Esophagus (tissue), 2 donors: ENCODE measurements at regions not wholly inside any gene's neighbourhood (a gene's known extent, or its start where the extent isn't known, plus 50 kb on each side); places are given as distances from the start of the nearest gene placed in this dataset.

Experiments
- H3K27ac ChIP-seq, 2 donors: one replicate each; pipeline ENCODE4 v1.5.1; 2013; ENCODE audit warnings: low read depth in 2 of 2, mild to moderate bottlenecking in 2 of 2, inconsistent platforms in 1 of 2, low read length in 1 of 2, moderate library complexity in 1 of 2
- H3K27me3 ChIP-seq, 2 donors: one replicate each; pipeline ENCODE4 v1.6.1; 2013; ENCODE audit warnings: low read length in 2 of 2, control low read depth in 1 of 2, mild to moderate bottlenecking in 1 of 2; ENCODE audit not compliant: insufficient read depth in 2 of 2, control insufficient read depth in 1 of 2
- H3K36me3 ChIP-seq, 2 donors: one replicate each; pipeline ENCODE4 v1.6.1; 2013; ENCODE audit warnings: low read length in 1 of 2; ENCODE audit not compliant: control insufficient read depth in 2 of 2, insufficient read depth in 2 of 2
- H3K4me1 ChIP-seq, 2 donors: one replicate each; pipeline ENCODE4 v1.6.1; 2013; ENCODE audit warnings: low read length in 1 of 2; ENCODE audit not compliant: control insufficient read depth in 2 of 2, insufficient read depth in 2 of 2
- H3K4me3 ChIP-seq, 2 donors: one replicate each; pipeline ENCODE4 v1.5.1; 2013; ENCODE audit warnings: low read length in 2 of 2, mild to moderate bottlenecking in 2 of 2, low read depth in 1 of 2, moderate library complexity in 1 of 2
- H3K9me3 ChIP-seq, 2 donors: one replicate each; pipeline ENCODE4 v1.6.1; 2013; ENCODE audit warnings: mild to moderate bottlenecking in 2 of 2, low read depth in 1 of 2, low read length in 1 of 2, moderate library complexity in 1 of 2; ENCODE audit not compliant: control insufficient read depth in 2 of 2, insufficient read depth in 1 of 2
- WGBS, 2 donors: extraction: QIAGEN DNeasy Blood & Tissue Kit; methylation state at CpG; one replicate each; pipeline ENCODE4 v1.1.7; 2013; 5-methylcytosine and 5-hydroxymethylcytosine counted together
- donor health status: healthy with polysubstance abuse.
- donor health status: Bipolar disorder and iron deficiency.

- WGBS, 2 donors: 74 to 96% methylated on average over 2 of the region's 2 CpGs
- no peaks in the 10 kb centered on the region for H3K36me3 ChIP-seq
- no peak overlapping the region for H3K27ac ChIP-seq
- no peaks in the 10 kb centered on the region for H3K9me3 ChIP-seq
- H3K4me1 ChIP-seq: no peaks in the 10 kb centered on the region
- H3K27me3 ChIP-seq: peaks cover 0 to 3% of the 10 kb centered on the region in 2 donors
- no peak overlapping the region for H3K4me3 ChIP-seq
These were observed 638.9 kb downstream of the SMARCA1 start for GRCh38 chrX:128884430-128884829.

GRCh38 chrX:128883650-128884049 is 639.6 kb downstream of the SMARCA1 start:
- WGBS, 2 donors: 73 to 92% methylated on average over 3 of the region's 3 CpGs
- no peak overlapping the region for H3K27ac ChIP-seq
- H3K4me3 ChIP-seq: no peak overlapping the region
- H3K27me3 ChIP-seq: peaks cover 0 to 3% of the 10 kb centered on the region in 2 donors
- no peaks in the 10 kb centered on the region for H3K36me3 ChIP-seq
- H3K4me1 ChIP-seq: no peaks in the 10 kb centered on the region
- H3K9me3 ChIP-seq: no peaks in the 10 kb centered on the region

GRCh38 chrX:128870361-128870760 is 652.9 kb downstream of the SMARCA1 start:
- H3K27me3 ChIP-seq: no peaks in the 10 kb centered on the region
- H3K4me3 ChIP-seq: no peak overlapping the region
- H3K4me1 ChIP-seq: no peaks in the 10 kb centered on the region
- no peaks in the 10 kb centered on the region for H3K36me3 ChIP-seq
- no peaks in the 10 kb centered on the region for H3K9me3 ChIP-seq
- no peak overlapping the region for H3K27ac ChIP-seq

GRCh38 chrX:128862557-128862956 is 660.7 kb downstream of the SMARCA1 start:
- Histone ChIP-seq H3K27me3 (no peaks in the 10 kb centered on the region), H3K36me3 (no peaks in the 10 kb centered on the region), H3K9me3 (no peaks in the 10 kb centered on the region), H3K4me3 (no peak overlapping the region), H3K4me1 (no peaks in the 10 kb centered on the region), H3K27ac (no peak overlapping the region)
- WGBS, 2 donors: 73 to 82% methylated on average over 2 of the region's 2 CpGs

GRCh38 chrX:128848374-128848773 is 674.9 kb downstream of the SMARCA1 start:
- no peaks in the 10 kb centered on the region for H3K36me3 ChIP-seq
- H3K4me1 ChIP-seq: no peaks in the 10 kb centered on the region
- H3K4me3 ChIP-seq: no peak overlapping the region
- no peak overlapping the region for H3K27ac ChIP-seq
- no peaks in the 10 kb centered on the region for H3K27me3 ChIP-seq
- 44 to 47% methylated on average over 3 of the region's 3 CpGs for WGBS, 2 donors
- H3K9me3 ChIP-seq: no peaks in the 10 kb centered on the region

GRCh38 chrX:128846385-128846784 is 676.9 kb downstream of the SMARCA1 start:
- no peaks in the 10 kb centered on the region for H3K4me1 ChIP-seq
- H3K27me3 ChIP-seq: no peaks in the 10 kb centered on the region
- no peaks in the 10 kb centered on the region for H3K9me3 ChIP-seq
- no peaks in the 10 kb centered on the region for H3K36me3 ChIP-seq
- 67 to 78% methylated on average over 3 of the region's 3 CpGs for WGBS, 2 donors
- no peak overlapping the region for H3K27ac ChIP-seq
- no peak overlapping the region for H3K4me3 ChIP-seq

- no peaks in the 10 kb centered on the region for H3K27me3 ChIP-seq
- H3K4me3 ChIP-seq: no peak overlapping the region
- 79 to 93% methylated on average over 5 of the region's 5 CpGs for WGBS, 2 donors
- H3K27ac ChIP-seq: no peak overlapping the region
- H3K36me3 ChIP-seq: no peaks in the 10 kb centered on the region
- H3K4me1 ChIP-seq: no peaks in the 10 kb centered on the region
- H3K9me3 ChIP-seq: no peaks in the 10 kb centered on the region
These were observed 704.6 kb downstream of the SMARCA1 start for GRCh38 chrX:128818690-128819089.

- Histone ChIP-seq H3K4me1 (no peaks in the 10 kb centered on the region), H3K36me3 (no peaks in the 10 kb centered on the region), H3K4me3 (no peak overlapping the region), H3K9me3 (no peaks in the 10 kb centered on the region), H3K27ac (no peak overlapping the region), H3K27me3 (no peaks in the 10 kb centered on the region)
- 11 to 12% methylated on average over 3 of the region's 3 CpGs for WGBS, 2 donors
These were observed 706.4 kb downstream of the SMARCA1 start for GRCh38 chrX:128816919-128817318.

- Histone ChIP-seq H3K36me3 (no peaks in the 10 kb centered on the region), H3K27ac (no peak overlapping the region), H3K9me3 (no peaks in the 10 kb centered on the region), H3K27me3 (no peaks in the 10 kb centered on the region), H3K4me3 (no peak overlapping the region), H3K4me1 (no peaks in the 10 kb centered on the region)
- WGBS, 2 donors: 70 to 74% methylated on average over 3 of the region's 3 CpGs
These were observed 715.9 kb downstream of the SMARCA1 start for GRCh38 chrX:128807367-128807766.

GRCh38 chrX:128805236-128805635 is 718.1 kb downstream of the SMARCA1 start:
- no peaks in the 10 kb centered on the region for H3K4me1 ChIP-seq
- H3K27ac ChIP-seq: no peak overlapping the region
- 42 to 50% methylated on average over 2 of the region's 2 CpGs for WGBS, 2 donors
- H3K9me3 ChIP-seq: no peaks in the 10 kb centered on the region
- H3K27me3 ChIP-seq: no peaks in the 10 kb centered on the region
- H3K36me3 ChIP-seq: no peaks in the 10 kb centered on the region
- no peak overlapping the region for H3K4me3 ChIP-seq
